HG02970 (cell line): ENCODE measurements at regions not wholly inside any gene's neighbourhood (a gene's known extent, or its start where the extent isn't known, plus 50 kb on each side); places are given as distances from the start of the nearest gene placed in this dataset.

ENCODE experiments used
- ATAC-seq: cut with Tn5 transposase; IDR thresholded peaks from one replicate; pipeline ENCODE4 v1.9.1; 2021; ENCODE audit warnings: mild to moderate bottlenecking, moderate library complexity, moderate number of reproducible peaks; ENCODE audit not compliant: unreplicated experiment, low FRiP score

GRCh38 chr9:115249488-115249887 lies 131.5 kb upstream of the TNC start:
- no peak for ATAC-seq

- ATAC-seq: no peak
These were observed 132.7 kb upstream of the TNC start for GRCh38 chr9:115250621-115251032.

GRCh38 chr9:115254287-115255180 lies 136.6 kb upstream of the TNC start:
- ATAC-seq: no peak

- no peak for ATAC-seq
These were observed 143.7 kb upstream of the TNC start for GRCh38 chr9:115261656-115262081.

DNA sequence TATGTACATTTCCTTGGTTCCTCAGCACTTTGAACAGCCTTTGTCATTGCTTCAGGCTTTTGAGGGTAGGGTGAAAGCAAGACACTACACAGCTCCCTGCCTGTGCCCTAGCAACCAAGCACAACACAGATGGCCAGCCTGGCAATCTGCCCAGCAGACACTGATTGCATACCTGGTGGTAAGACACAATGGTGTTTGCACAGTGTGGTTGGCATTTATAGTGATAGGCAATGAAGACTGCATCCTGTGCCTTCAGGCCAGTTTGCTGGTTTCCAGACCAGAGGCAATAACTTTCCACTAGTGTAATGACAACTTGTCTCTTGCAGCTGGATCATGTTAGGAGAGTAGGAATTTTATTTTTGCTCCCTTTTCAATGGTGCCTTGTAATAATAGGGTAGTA lies 144.5 kb upstream of the TNC start:
- ATAC-seq: no peak

- ATAC-seq: no peak
These were observed 145.0 kb upstream of the TNC start for GRCh38 chr9:115262952-115263351.

DNA sequence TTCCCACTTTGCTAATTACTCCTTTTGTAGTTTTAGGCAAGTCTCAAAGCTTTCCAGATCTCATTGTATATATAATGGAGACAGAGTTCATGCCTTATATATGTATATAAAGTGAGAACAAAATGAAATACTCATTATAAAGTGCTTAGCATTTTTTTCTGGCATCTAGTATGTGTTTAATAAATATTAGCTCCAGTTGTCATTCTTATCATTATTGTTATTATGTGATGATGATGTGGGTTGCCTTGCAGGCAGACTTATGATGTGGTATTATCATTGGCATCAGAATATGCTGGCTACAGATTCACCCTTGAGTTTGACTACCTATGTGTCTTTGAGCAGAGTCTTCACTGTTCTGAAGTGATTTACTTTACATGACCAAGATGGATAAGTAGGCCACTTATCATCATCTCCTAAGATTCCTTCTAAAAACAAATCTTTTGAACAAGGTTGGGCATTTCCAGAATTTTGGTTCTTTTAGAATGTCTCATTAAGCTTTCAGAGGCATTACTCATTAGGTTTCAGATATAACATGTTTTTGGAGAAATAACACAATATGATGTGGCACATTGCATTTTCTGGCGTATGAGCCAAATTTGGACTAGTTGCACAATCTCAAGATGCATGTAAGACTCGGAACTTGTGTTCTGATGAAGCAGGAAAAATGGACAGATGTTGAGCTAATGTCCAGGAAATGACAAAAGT lies 145.6 kb upstream of the TNC start:
- no peak for ATAC-seq

DNA sequence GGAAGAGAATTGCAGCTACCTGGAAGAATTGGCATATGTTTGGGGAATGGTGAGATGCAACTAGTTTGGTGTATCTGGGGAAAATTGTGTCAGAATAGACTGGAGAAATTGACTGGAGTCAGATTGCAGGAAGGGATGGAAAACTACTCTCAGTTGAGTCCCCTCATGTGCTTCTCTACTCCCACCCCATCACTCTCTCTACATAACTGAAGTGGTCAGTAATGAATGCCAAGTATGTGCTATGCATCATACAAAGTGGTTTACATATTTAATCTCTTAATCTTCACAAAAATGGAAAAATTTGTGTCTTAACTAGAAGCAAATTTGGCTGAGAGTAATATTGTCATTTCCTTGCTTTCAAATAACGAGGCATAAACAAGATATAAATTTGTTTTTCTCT lies 146.4 kb upstream of the TNC start:
- no peak for ATAC-seq

GRCh38 chr9:115267790-115268189 lies 149.8 kb upstream of the TNC start:
- no peak for ATAC-seq

GRCh38 chr9:115275753-115276152 lies 157.8 kb upstream of the TNC start:
- no peak for ATAC-seq

DNA sequence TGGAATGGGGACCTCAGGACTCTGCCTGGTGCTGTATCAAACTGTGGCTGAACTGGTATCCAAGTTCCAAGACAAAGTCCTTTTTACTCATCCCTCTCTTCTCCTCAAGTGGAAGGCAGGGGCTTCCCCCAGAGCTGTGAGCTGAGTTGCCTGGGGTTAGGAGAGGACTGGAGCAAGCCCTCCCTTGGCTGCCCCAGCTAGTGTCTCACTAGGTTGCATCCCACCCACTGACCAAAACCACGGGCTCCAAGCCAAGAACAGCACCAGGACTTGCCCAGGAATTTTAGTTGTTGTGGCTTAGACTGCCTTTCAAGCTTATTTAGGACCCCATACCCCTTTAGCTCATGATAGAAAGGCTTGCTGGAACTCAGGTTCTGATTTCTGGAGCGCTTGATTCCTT lies 158.7 kb upstream of the TNC start:
- no peak for ATAC-seq

- no peak for ATAC-seq
These were observed 159.3 kb upstream of the TNC start for GRCh38 chr9:115277301-115277700.

DNA sequence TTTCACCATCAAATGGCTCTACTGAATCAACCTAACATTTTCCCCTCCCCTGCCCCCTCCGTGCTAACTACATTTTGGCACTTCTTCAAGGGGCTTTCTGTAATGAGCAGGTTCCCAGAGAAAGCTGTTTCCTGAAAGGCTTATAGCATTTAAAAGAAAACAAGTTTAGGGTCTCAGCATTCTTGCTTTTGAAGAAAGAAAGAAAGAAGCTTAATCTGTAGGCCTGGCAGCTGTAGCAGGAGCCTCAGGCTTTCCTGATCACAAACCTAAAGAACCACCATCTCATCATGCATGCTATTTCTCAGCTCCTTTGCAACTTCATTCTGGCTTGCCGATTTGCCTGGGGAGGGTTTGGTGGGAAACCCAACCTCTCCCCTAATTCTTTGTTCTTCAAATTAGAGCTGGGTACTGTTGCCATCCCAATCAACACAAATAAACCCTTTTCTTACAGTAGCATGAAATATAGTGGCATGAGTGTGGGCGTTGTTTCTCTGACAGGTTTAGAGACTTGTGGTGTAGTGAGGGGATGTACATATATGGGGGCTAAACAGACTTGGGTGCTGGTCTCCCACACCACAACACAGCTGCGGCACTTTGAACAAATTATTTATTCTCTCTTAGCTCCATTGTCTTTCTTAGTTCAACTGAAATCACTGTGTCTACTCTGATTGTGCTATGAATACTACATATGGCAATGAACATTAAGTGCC lies 160.5 kb upstream of the TNC start:
- no peak for ATAC-seq

DNA sequence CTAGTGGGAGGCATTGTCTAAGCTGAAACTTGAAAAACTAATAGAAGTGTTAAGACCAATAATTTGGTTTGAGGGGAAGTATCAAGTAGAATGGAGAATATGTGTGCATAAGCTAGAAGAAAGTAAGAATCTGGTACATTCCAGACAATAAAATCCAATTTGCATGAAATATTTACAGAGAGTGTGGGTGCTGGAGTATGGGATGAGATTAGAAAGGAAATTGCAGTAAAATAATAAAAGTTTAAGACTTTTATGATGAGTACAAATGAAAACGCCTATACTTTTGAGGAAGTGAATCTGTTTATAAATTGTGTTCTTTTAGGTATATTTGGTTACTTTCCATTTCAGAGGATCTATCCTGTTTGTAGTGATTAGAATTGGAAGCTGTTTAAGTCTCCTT lies 165.4 kb upstream of the TNC start:
- no peak for ATAC-seq

DNA sequence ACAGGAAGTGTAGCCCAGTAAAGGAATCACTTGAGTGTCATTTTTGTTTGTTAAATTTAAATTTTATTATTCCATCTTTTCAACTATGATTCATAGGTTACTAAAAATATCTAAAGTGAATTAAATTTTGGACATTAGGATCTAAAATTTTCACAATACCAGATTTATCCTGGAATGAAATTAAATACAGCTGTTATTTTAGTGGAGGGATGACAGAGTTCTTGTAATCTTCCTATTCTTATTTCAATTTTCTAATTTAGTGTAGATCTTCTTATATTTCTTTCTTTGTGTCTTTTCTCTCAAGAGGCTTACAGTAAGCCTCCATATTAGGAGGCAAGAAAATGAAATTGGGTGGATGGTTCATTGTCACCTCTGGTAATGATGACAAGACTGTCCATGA lies 167.9 kb upstream of the TNC start:
- ATAC-seq: no peak

GRCh38 chr9:115286411-115286810 lies 168.5 kb upstream of the TNC start:
- ATAC-seq: no peak

DNA sequence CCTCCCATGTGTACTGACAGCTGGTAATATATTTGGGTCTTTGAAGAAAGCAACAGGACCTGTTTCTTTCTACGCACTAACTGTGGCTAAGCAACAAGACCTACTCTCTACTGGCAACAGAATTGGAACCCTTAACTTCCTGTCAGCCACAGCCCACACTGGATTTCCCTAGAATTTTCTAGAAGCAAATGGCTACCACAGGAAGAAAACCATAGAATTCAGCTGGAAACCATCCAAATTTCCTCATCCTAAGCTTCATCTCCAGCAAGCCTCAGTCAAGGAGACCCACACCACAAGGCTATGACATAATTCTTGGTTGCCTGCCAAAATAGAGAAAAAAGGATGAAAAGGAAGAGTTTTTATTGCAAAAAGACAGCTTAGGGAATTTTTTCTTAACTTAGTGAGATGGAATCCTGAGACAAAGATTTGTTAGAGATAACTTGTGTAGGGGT lies 171.8 kb upstream of the TNC start:
- no peak for ATAC-seq

DNA sequence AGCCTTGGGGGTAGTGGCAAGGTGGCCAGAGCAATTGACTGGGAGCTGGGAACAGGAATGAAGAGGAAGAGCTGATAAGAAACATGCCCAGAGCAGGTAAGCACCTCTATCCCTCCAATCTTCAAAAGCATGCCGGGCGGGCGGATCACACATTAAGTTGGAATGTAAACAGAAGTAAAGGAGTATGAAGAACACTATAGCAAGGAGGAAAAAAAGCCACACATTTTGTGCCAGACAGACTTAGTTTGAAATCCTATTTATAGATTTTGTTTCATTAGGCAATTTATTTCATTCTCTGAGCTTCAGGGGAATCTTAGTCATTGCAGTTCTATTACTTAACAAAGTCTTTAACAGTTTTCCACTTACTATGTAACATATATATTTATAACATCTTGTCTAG lies 173.9 kb upstream of the TNC start:
- ATAC-seq: no peak

DNA sequence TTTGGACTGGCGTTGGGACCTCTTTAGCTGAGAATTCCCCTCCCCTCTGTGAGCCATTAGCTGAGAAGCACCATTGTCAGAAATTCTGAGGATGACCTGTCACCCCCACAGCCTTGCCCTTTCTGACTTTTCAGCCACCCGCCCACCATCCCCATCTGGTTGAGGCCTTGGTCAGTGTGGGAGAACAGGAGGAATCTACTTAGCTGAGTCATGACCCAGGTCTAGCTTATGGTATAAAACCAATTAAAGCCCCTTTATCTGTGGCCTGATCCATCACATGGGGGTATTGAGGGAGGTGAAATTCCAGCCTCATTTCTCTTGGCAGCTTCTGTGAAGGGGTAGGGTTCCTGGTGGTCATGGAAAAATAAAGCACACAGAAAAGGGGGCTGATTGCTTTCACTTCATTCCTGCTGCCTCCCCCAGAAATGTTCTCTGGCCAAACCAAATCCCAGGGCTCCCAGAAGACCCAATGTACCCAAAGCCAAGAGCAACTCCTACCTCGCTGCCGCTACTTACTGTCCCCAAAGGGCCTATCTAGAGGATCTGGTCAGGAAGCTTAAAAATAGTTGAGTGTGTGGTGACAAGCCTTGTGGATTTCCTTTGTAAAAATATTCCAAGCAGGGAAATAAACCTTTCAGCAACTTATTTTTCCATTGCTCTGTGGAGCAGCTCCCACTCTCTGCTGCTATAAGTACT lies 174.8 kb upstream of the TNC start:
- ATAC-seq: no peak

DNA sequence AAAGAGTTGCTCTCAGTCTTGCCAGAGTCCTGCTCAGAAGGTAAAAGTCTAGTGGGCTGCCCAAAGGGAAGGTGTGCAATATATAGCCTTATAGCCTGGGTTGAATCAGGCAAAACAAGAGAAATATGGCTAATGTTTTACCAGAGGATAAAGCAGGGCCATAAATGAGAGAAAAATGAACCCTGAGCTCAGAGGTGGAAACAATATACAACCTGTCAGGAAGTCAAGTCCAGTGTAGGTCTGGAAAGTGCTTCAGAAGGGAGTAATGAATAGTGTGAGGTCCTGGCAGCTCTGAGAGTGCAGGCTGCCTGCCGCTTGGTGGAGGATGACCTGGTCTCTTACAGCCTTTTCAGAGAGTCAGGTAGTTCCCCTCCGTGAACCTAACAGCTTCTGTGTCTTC lies 177.8 kb upstream of the TNC start:
- no peak for ATAC-seq
